ENCODE measurements at regions not wholly inside any gene's neighbourhood (a gene's known extent, or its start where the extent isn't known, plus 50 kb on each side); places are given as distances from the start of the nearest gene placed in this dataset.
"Not testable (repeated sequence)": the region's sequence is repeated elsewhere in the genome, so short reads cannot be mapped to it uniquely, and the experiment has no call there.

- no peak for TF ChIP-seq CTCF (IDR thresholded peaks at IDR 0.05; ENCODE audit: low read length, missing control alignments)
- H3K4me3 ChIP-seq (replicated peaks; ENCODE audit: low read depth, low read length), result no peak overlapping the region
These were observed 823.6 kb upstream of the ADGRB3 start for GRCh38 chr6:67811239-67812037.

GRCh38 chr6:67804808-67805207 is 830.3 kb upstream of the ADGRB3 start:
- H3K4me3 ChIP-seq (replicated peaks; ENCODE audit: low read depth, low read length); DNase-seq (ENCODE audit: low read depth): not testable (repeated sequence)

More at GRCh38 chr6:67811239-67812037, 823.6 kb upstream of the ADGRB3 start:
- DNase-seq (ENCODE audit: low read depth), result peak; percentile 20

GRCh38 chr6:67802771-67803170 is 832.3 kb upstream of the ADGRB3 start:
- no peak for DNase-seq (ENCODE audit: low read depth)
- no peak for TF ChIP-seq CTCF (IDR thresholded peaks at IDR 0.05; ENCODE audit: low read length, missing control alignments)
- H3K4me3 ChIP-seq (replicated peaks; ENCODE audit: low read depth, low read length), result no peak overlapping the region

GRCh38 chr6:67792996-67793395 is 842.1 kb upstream of the ADGRB3 start:
- no peak overlapping the region for H3K4me3 ChIP-seq (replicated peaks; ENCODE audit: low read depth, low read length)
- DNase-seq (ENCODE audit: low read depth), result no peak
- TF ChIP-seq CTCF (IDR thresholded peaks at IDR 0.05; ENCODE audit: low read length, missing control alignments), result no peak

GRCh38 chr6:67790569-67790968 is 844.5 kb upstream of the ADGRB3 start:
- TF ChIP-seq CTCF (IDR thresholded peaks at IDR 0.05; ENCODE audit: low read length, missing control alignments), result no peak

GRCh38 chr6:67787119-67787518 is 848.0 kb upstream of the ADGRB3 start:
- DNase-seq (ENCODE audit: low read depth); H3K4me3 ChIP-seq (replicated peaks; ENCODE audit: low read depth, low read length): not testable (repeated sequence)

More at GRCh38 chr6:67790569-67790968, 844.5 kb upstream of the ADGRB3 start:
- H3K4me3 ChIP-seq (replicated peaks; ENCODE audit: low read depth, low read length), result no peak overlapping the region
- no peak for DNase-seq (ENCODE audit: low read depth)

- DNase-seq (ENCODE audit: low read depth), result no peak
- H3K4me3 ChIP-seq (replicated peaks; ENCODE audit: low read depth, low read length), result no peak overlapping the region
- TF ChIP-seq CTCF (IDR thresholded peaks at IDR 0.05; ENCODE audit: low read length, missing control alignments), result no peak
These were observed 855.2 kb upstream of the ADGRB3 start for GRCh38 chr6:67779876-67780275.

GRCh38 chr6:67775333-67775732 is 859.7 kb upstream of the ADGRB3 start:
- no peak overlapping the region for H3K4me3 ChIP-seq (replicated peaks; ENCODE audit: low read depth, low read length)
- TF ChIP-seq CTCF (IDR thresholded peaks at IDR 0.05; ENCODE audit: low read length, missing control alignments), result no peak
- DNase-seq (ENCODE audit: low read depth), result no peak

All from fibroblast of pulmonary artery (primary cell).